ENCODE measurements at regions not wholly inside any gene's neighbourhood (a gene's known extent, or its start where the extent isn't known, plus 50 kb on each side); places are given as distances from the start of the nearest gene placed in this dataset.

- no peak for TF ChIP-seq CTCF (IDR thresholded peaks at IDR 0.05)
- Mint-ChIP-seq H3K9me3 (peaks cover 18% of the 10 kb centered on the region), H3K27ac (no peak overlapping the region), H3K27me3 (ENCODE audit: insufficient read depth) (no peaks in the 10 kb centered on the region; the same call in 1 of the 2 replicates), H3K4me3 (no peak overlapping the region), H3K4me1 (ENCODE audit: low read depth) (no peaks in the 10 kb centered on the region), H3K36me3 (ENCODE audit: low read depth) (no peaks in the 10 kb centered on the region)
- DNase-seq, result no peak
Measured at GRCh38 chr5:63727583-63727982, 234.7 kb downstream of the HTR1A start.

GRCh38 chr5:63726496-63726895, 235.7 kb downstream of the HTR1A start:
- Mint-ChIP-seq H3K9me3 (peaks cover 18% of the 10 kb centered on the region), H3K4me1 (ENCODE audit: low read depth) (no peaks in the 10 kb centered on the region)

GRCh38 chr5:63719147-63719546, 243.1 kb downstream of the HTR1A start:
- H3K36me3 Mint-ChIP-seq (ENCODE audit: low read depth), result no peaks in the 10 kb centered on the region
- no peak for TF ChIP-seq CTCF (IDR thresholded peaks at IDR 0.05)
- no peaks in the 10 kb centered on the region for H3K27me3 Mint-ChIP-seq (ENCODE audit: insufficient read depth)
- no peak for DNase-seq
- H3K27ac Mint-ChIP-seq, result no peak overlapping the region
- no peak overlapping the region for H3K4me3 Mint-ChIP-seq
- H3K9me3 Mint-ChIP-seq, result peaks cover 15% of the 10 kb centered on the region
- H3K4me1 Mint-ChIP-seq (ENCODE audit: low read depth), result no peaks in the 10 kb centered on the region

More at GRCh38 chr5:63726496-63726895, 235.7 kb downstream of the HTR1A start:
- no peaks in the 10 kb centered on the region for H3K36me3 Mint-ChIP-seq (ENCODE audit: low read depth)
- no peak for TF ChIP-seq CTCF (IDR thresholded peaks at IDR 0.05)
- H3K4me3 Mint-ChIP-seq, result no peak overlapping the region
- no peaks in the 10 kb centered on the region; the same call in 1 of the 2 replicates for H3K27me3 Mint-ChIP-seq (ENCODE audit: insufficient read depth)
- no peak overlapping the region for H3K27ac Mint-ChIP-seq
- DNase-seq, result no peak

GRCh38 chr5:63700241-63700640, 262.0 kb downstream of the HTR1A start:
- H3K4me1 Mint-ChIP-seq (ENCODE audit: low read depth), result no peaks in the 10 kb centered on the region
- no peak for TF ChIP-seq CTCF (IDR thresholded peaks at IDR 0.05)
- no peaks in the 10 kb centered on the region for H3K36me3 Mint-ChIP-seq (ENCODE audit: low read depth)
- no peak overlapping the region for H3K27ac Mint-ChIP-seq
- H3K9me3 Mint-ChIP-seq, result peaks cover 24% of the 10 kb centered on the region
- H3K4me3 Mint-ChIP-seq, result no peak overlapping the region
- H3K27me3 Mint-ChIP-seq (ENCODE audit: insufficient read depth), result no peaks in the 10 kb centered on the region
- DNase-seq, result no peak

- DNase-seq, result no peak
- Mint-ChIP-seq H3K4me3 (no peak overlapping the region), H3K4me1 (ENCODE audit: low read depth) (no peaks in the 10 kb centered on the region), H3K9me3 (peaks cover 30% of the 10 kb centered on the region), H3K27ac (no peak overlapping the region), H3K36me3 (ENCODE audit: low read depth) (no peaks in the 10 kb centered on the region), H3K27me3 (ENCODE audit: insufficient read depth) (no peaks in the 10 kb centered on the region)
- no peak for TF ChIP-seq CTCF (IDR thresholded peaks at IDR 0.05)
Measured at GRCh38 chr5:63697811-63698210, 264.4 kb downstream of the HTR1A start.

- TF ChIP-seq CTCF (IDR thresholded peaks at IDR 0.05), result no peak
Measured at GRCh38 chr5:63690546-63690945, 271.7 kb downstream of the HTR1A start.

More at GRCh38 chr5:63690546-63690945, 271.7 kb downstream of the HTR1A start:
- Mint-ChIP-seq H3K9me3 (peaks cover 45% of the 10 kb centered on the region), H3K4me1 (ENCODE audit: low read depth) (no peaks in the 10 kb centered on the region), H3K36me3 (ENCODE audit: low read depth) (no peaks in the 10 kb centered on the region), H3K27ac (no peak overlapping the region), H3K27me3 (ENCODE audit: insufficient read depth) (no peaks in the 10 kb centered on the region), H3K4me3 (no peak overlapping the region)
- DNase-seq, result no peak
